ENCODE measurements at regions not wholly inside any gene's neighbourhood (a gene's known extent, or its start where the extent isn't known, plus 50 kb on each side); places are given as distances from the start of the nearest gene placed in this dataset.

DNA sequence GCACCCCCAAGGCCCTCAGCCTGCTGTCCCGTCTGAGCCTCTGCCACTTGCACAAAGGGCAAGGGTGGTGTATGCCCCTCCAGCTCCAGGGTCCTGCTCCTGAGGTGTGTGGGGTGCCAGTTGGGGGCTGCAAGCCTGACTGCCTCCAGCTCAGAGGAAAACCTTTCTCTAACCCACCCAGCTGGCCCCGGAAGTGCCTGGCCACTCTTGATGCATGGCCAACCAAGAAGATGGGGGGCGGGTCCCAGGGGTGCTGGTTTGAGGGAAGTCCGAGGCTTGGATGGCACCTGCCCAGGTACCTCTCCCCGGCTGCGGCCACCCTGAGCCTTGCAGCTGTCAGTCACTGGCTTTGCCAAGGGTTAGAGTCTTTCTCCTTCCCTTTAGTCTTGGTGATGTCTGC is 112.6 kb upstream of the TMPRSS2 start:
- TF ChIP-seq, protein P1, sequence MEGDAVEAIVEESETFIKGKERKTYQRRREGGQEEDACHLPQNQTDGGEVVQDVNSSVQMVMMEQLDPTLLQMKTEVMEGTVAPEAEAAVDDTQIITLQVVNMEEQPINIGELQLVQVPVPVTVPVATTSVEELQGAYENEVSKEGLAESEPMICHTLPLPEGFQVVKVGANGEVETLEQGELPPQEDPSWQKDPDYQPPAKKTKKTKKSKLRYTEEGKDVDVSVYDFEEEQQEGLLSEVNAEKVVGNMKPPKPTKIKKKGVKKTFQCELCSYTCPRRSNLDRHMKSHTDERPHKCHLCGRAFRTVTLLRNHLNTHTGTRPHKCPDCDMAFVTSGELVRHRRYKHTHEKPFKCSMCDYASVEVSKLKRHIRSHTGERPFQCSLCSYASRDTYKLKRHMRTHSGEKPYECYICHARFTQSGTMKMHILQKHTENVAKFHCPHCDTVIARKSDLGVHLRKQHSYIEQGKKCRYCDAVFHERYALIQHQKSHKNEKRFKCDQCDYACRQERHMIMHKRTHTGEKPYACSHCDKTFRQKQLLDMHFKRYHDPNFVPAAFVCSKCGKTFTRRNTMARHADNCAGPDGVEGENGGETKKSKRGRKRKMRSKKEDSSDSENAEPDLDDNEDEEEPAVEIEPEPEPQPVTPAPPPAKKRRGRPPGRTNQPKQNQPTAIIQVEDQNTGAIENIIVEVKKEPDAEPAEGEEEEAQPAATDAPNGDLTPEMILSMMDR (IDR thresholded peaks at IDR 0.05) = no peak
- no peak for TF ChIP-seq POLR2A (IDR thresholded peaks at IDR 0.05)

Measured in uterus (tissue), 2 donors.